Middle frontal gyrus (tissue), 1 donor: ENCODE measurements at regions not wholly inside any gene's neighbourhood (a gene's known extent, or its start where the extent isn't known, plus 50 kb on each side); places are given as distances from the start of the nearest gene placed in this dataset.
A peak's percentile ranks its signal among the peaks of the same experiment; 100 is the strongest.

Experiments used
- DNase-seq: peaks from one replicate; pipeline ENCODE4 v3.0.0-alpha.2; 2015; ENCODE audit warnings: low spot score; ENCODE audit errors: extremely low spot score

- DNase-seq = no peak
Observed at GRCh38 chr21:39124681-39125251, 58.5 kb downstream of the PSMG1 start.

GRCh38 chr21:39123375-39123774 lies 59.9 kb downstream of the PSMG1 start:
- no peak for DNase-seq

- no peak for DNase-seq
Observed at GRCh38 chr21:39121600-39122355, 61.5 kb downstream of the PSMG1 start.

GRCh38 chr21:39120876-39121599 lies 62.2 kb downstream of the PSMG1 start:
- DNase-seq = no peak

- no peak for DNase-seq
Observed at GRCh38 chr21:39119891-39120290, 63.4 kb downstream of the PSMG1 start.

GRCh38 chr21:39118604-39119215 lies 64.5 kb downstream of the PSMG1 start:
- DNase-seq = no peak

GRCh38 chr21:39118061-39118460 lies 65.2 kb downstream of the PSMG1 start:
- DNase-seq = no peak

- DNase-seq = no peak
Observed at GRCh38 chr21:39117440-39117970, 65.7 kb downstream of the PSMG1 start.

GRCh38 chr21:39116761-39117439 lies 66.4 kb downstream of the PSMG1 start:
- no peak for DNase-seq

GRCh38 chr21:39115576-39116235 lies 67.5 kb downstream of the PSMG1 start:
- DNase-seq = no peak

GRCh38 chr21:39114871-39115575 lies 68.2 kb downstream of the PSMG1 start:
- DNase-seq = no peak

- peak; percentile 50 for DNase-seq
Observed at GRCh38 chr21:39111931-39112550, 71.2 kb downstream of the PSMG1 start.

GRCh38 chr21:39110431-39110830 lies 72.8 kb downstream of the PSMG1 start:
- DNase-seq = no peak

- no peak for DNase-seq
Observed at GRCh38 chr21:39109596-39110210, 73.5 kb downstream of the PSMG1 start.

- no peak for DNase-seq
Observed at GRCh38 chr21:39109163-39109530, 74.1 kb downstream of the PSMG1 start.

- DNase-seq = no peak
Observed at GRCh38 chr21:39108291-39109162, 74.7 kb downstream of the PSMG1 start.

GRCh38 chr21:39107739-39108138 lies 75.5 kb downstream of the PSMG1 start:
- DNase-seq = no peak

GRCh38 chr21:39106881-39107462 lies 76.3 kb downstream of the PSMG1 start:
- no peak for DNase-seq
